IPS-NIHi7 (cell line): ENCODE measurements at regions not wholly inside any gene's neighbourhood (a gene's known extent, or its start where the extent isn't known, plus 50 kb on each side); places are given as distances from the start of the nearest gene placed in this dataset.

Experiments used
- DNase-seq: peaks from one replicate; pipeline ENCODE4 v3.0.0; 2012; ENCODE audit warnings: mixed read lengths; ENCODE audit errors: extremely low spot score

DNA sequence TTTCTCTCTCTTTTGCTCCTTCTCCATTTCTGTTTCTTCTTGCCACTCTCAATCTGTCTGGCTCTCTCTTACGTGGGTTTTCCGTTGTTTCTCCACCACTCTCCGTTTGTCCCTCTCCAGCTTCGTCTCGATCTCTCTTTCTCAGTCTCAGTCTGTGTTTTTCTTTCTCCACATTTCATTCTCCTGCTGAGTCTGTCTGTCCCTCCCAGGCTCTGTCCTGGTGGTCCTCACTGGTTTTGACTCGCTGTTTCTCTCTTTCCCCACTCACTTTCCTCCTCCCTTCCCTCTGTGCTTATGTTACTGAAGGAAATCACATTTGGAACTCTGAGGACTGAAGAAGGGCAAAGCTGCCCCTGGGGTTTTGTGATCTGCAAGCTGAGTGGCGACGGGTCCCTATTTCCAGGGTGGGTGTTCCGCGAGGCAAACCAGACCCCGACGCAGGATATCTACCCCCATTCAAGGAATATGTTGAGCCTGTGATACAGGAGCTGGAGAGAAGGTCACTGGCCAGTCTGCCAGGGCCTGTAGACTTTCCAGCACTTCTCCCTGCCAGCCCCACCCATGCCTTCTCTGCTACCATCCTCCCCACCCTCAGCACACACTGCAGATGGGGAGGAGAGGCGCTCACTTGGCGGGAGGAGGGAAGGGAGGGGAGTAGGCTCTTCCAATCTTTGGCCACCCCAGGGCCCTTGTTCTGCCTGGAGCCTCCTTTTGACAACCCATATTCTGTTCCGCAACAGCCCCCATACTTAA is 102.7 kb upstream of the MAP1LC3B2 start:
- DNase-seq: no peak

GRCh38 chr12:116458492-116458891 is 100.7 kb upstream of the MAP1LC3B2 start:
- no peak for DNase-seq

DNA sequence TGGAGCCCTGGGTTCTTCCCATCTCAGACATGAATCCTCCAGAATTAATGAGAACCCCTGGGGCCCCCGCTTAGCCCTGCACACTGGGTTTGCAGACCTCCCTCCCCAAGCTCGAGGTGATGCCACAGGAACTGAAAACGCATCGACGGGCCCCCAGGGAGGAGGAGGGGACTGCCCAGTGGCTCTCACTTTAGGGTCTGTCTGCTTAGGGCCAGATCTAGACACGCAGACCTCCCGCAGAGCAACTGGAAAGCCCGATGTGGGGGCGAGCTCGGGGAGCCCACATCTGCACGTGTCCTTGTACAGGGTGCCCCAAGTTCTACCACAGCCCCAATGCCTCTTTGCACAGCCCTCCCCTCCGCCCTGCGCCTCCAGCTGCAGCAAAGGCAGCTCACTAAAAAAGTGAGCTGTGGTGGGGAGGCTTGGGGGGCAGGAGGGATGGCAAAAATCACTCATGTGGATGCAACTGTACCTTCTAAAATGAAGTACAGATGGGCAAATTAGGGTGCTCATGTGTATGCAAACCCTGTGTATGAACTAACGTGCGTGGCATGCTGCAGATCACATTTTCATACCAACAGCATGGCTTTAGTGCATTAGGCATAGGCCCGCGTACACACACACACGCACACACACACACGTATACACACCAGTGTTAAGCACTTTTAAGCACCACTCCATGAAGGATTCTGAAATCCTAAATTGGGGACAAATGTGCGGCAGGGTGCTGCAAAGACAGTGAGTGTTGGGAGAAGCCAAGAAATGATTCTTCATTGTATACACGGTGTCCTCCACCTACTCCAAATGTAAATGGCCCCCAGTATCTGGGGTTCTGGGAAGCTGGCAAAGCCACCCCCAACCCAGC is 99.9 kb upstream of the MAP1LC3B2 start:
- DNase-seq: no peak

DNA sequence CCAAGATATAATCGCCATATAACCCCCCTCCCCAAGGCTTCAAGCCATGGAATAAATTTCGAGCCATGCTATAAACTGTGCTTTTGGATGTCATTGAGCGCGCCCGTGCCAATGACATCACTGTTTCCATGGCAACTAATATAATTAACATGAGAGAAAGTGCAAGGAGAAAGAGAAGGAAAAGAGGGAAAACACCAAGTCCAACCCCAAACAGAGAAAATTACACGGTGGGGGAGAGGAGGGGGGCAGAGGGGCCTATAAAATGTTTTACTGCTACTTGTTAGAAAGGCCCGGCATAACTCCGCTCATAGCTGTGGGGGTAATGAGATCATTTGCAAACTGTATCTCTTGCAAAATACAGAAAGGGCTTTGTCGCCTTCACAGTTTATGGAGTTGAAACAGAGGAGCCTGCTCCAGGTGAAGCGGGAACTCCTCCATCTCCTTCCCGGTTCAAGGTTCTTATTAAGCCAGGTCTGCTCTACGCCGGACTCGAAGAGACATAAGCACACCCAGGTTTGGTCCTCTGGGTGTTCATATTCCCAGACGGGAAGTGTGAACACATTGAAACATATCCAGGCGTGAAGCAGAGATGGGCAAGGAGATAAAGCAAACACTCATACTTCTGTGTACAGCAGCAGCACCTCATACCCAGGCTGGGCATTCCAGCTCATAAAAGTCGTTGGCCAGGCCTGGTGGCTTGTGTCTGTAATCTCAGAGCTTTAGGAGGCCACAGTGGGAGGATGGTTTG is 99.1 kb upstream of the MAP1LC3B2 start:
- DNase-seq: no peak

DNA sequence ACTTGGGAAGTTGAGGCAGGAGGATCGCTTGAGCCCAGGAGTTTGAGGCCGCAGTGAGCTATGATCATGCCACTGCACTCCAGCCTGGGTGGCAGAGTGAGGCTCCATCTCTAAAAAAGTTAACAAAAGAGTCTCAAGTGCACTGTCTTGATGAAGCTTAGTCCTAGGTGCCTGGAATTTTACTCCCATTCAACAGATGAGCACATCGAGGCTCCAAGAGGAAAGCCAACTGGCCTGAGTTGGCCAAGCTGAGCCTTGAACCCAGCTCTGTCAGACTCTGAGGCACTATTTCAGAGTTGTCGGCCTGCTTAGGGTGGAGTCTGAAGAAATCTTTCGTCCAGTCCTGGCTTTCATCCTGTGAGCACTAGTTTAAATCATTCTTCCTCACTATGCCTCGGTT is 98.1 kb upstream of the MAP1LC3B2 start:
- no peak for DNase-seq

DNA sequence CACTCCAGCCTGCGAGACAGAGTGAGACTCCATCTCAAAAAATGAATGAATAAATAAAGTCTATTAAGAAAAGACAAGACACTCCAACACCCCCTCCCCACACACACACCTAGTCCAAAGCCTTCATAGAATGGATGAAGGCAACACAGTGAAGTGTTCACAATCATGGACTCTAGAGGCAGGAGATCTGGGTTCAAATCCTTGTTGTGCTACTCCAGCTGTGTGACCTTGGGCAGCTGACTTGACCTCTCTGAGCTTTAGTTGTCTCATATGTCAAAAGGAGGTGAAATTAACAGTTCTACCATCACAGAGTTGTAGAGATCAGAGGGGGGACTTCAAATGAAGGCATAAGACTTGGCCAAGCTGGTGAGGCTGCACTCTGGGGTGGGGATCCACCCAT is 95.8 kb upstream of the MAP1LC3B2 start:
- no peak for DNase-seq

- DNase-seq: no peak
These were observed 93.8 kb upstream of the MAP1LC3B2 start for GRCh38 chr12:116465407-116465806.

DNA sequence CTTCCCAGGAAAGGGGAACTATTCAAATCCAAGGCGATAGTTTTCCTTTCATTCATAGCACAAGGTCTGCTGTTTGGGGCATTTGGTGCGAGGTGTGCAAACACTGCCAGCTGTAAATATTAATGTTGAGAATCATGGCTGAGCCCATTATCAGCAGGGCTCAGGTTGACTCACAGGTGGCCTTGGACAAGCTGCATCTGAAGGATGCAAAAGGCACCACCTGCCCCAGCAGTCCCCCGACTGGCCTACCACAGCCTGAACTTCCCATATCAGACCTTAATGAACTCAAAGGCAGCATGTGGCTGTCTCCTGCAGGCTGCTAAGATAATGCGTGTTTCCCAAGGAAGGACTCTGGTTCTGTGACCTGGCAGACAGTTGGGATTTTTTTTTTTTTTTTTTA is 93.3 kb upstream of the MAP1LC3B2 start:
- no peak for DNase-seq

- DNase-seq: no peak
These were observed 92.6 kb upstream of the MAP1LC3B2 start for GRCh38 chr12:116466536-116466935.

GRCh38 chr12:116469344-116469743 is 89.8 kb upstream of the MAP1LC3B2 start:
- no peak for DNase-seq

- no peak for DNase-seq
These were observed 87.6 kb upstream of the MAP1LC3B2 start for GRCh38 chr12:116471544-116471943.

DNA sequence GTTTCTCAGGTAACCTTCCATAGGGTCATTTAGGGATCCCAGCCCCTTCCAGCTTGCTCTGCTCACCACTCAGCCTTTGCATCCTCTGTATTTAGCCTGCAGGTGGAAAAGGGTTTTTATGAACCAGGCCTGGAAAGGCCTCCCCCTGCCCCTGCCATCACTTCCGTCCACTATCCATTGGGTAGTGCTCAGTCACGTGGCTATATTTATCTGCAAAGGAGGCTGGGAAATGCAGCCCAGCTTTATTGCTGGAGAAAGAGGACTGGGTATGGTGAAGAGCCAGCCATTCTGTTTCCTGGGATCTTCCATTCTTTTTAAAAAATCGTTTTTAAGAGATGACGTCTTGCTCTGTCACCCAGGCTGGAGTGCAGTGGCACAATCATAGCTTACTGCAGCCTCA is 87.0 kb upstream of the MAP1LC3B2 start:
- DNase-seq: no peak

- DNase-seq: no peak
These were observed 85.8 kb upstream of the MAP1LC3B2 start for GRCh38 chr12:116473416-116473815.

GRCh38 chr12:116474331-116474730 is 84.8 kb upstream of the MAP1LC3B2 start:
- DNase-seq: no peak

- no peak for DNase-seq
These were observed 84.3 kb upstream of the MAP1LC3B2 start for GRCh38 chr12:116474899-116475298.

DNA sequence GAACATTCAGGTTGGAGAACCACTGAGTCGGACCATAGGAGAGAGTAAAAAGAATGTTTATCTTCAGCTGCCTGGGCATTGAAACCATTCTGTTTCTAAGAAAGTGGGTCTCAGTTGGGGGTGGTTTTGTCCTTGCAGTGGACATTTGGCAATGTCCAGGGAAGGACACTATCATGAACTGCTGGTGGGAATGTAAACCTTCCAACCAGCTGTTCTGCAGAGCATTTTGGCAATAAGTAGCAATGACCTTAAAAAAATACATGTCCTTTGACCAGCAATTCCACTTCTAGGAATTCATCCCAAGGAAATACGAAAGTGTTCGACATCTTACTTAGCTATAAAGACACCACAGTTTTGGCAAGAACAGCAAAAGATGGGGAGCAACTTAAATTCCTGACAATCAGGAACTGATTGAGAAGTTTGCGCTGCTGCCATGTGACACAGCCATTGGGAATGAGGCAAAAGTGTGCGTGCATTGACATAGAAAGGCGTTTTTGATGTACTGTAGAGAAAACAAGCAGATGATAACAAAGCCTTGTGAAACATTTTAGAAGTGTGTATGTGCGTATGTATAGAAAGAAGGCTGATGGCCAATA is 82.9 kb upstream of the MAP1LC3B2 start:
- DNase-seq: no peak

GRCh38 chr12:116478243-116478773 is 80.9 kb upstream of the MAP1LC3B2 start:
- DNase-seq: no peak

GRCh38 chr12:116480210-116480810 is 78.9 kb upstream of the MAP1LC3B2 start:
- DNase-seq: no peak

DNA sequence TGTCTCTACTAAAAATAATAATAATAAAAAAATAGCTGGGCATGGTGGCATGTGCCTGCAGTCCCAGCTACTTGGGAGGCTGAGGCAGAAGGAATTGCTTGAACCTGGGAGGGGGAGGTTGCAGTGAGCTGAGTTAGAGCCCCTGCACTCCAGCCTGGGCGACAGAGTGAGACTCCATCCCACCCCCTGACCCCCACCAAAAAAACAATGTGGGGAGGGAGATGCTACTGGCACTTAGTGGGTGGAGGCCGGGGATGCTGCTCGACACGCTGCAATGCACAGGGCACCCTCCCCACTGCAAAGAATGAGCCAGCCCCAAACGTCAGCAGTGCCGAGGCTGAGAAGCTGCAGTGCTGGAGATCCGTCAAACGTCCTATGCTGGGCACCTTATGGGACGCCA is 77.5 kb upstream of the MAP1LC3B2 start:
- DNase-seq: no peak

- DNase-seq: no peak
These were observed 77.0 kb upstream of the MAP1LC3B2 start for GRCh38 chr12:116482179-116482578.

DNA sequence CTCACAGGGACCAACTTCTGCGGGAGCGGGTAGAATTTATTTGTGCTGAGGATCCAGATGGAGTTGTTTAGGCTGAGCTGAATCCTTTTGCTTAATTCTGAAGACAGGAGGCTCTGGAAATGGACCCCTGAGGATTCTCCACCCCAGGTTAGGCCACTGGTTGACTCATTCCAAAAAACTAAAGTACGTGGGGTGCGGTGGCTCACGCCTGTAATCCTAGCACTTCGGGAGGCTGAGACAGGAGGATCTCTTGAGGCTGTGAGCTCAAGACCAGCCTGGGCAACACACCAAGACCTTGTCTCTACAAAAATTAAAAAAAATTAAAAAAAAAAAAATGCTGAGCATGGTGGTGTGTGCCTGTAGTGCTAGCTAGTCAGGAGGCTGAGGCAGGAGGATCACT is 76.3 kb upstream of the MAP1LC3B2 start:
- no peak for DNase-seq
